Activated CD8-positive, alpha-beta T cell treated with anti-CD3 and anti-CD28 coated beads for 36 hours (primary cell): ENCODE measurements at regions not wholly inside any gene's neighbourhood (a gene's known extent, or its start where the extent isn't known, plus 50 kb on each side); places are given as distances from the start of the nearest gene placed in this dataset.

ENCODE experiments used
- ATAC-seq: fragments of 200-7000 bp; cut with Tn5 transposase; one replicate; pipeline ENCODE4 v1.10.0; 2021; ENCODE audit warnings: mild to moderate bottlenecking, moderate library complexity
- CTCF ChIA-PET: fragments of 350-600 bp; sonication (Branson Sonifier 250); formaldehyde crosslinking; loops from one replicate; lab custom pipeline; 2021; ENCODE audit warnings: antibody characterized with exemption; lab: Charles Lee
- POLR2A ChIA-PET: fragments of 350-600 bp; sonication (Branson Sonifier 250); formaldehyde crosslinking; loops from one replicate; lab custom pipeline; 2021; ENCODE audit warnings: antibody characterized with exemption; lab: Charles Lee
- DNase-seq: peaks from one replicate; pipeline ENCODE4 v3.0.0-alpha.2; 2020
- H3K27ac Mint-ChIP-seq: one replicate; pipeline ENCODE4 v1.8.0; 2021; ENCODE audit warnings: mild to moderate bottlenecking, mixed read lengths
- H3K27me3 Mint-ChIP-seq: one replicate; pipeline ENCODE4 v1.8.0; 2021; ENCODE audit warnings: mixed read lengths
- H3K36me3 Mint-ChIP-seq: one replicate; pipeline ENCODE4 v1.8.0; 2021; ENCODE audit warnings: low read depth, mixed read lengths
- H3K4me1 Mint-ChIP-seq: one replicate; pipeline ENCODE4 v1.8.0; 2021; ENCODE audit warnings: low read depth, mixed read lengths
- H3K4me3 Mint-ChIP-seq: one replicate; pipeline ENCODE4 v1.8.0; 2021; ENCODE audit warnings: mild to moderate bottlenecking, moderate library complexity, mixed read lengths
- H3K9me3 Mint-ChIP-seq: one replicate; pipeline ENCODE4 v1.8.0; 2021; ENCODE audit warnings: mixed read lengths
- intact Hi-C: fragments of 100-400 bp; cut with micrococcal nuclease; formaldehyde crosslinking; loops from one replicate; pipeline ENCODE4 v1.10.0; 2022
- TF ChIP-seq, protein P1 (sequence below): fragments of 200-600 bp; IDR thresholded peaks from one replicate; pipeline ENCODE4 v1.8.0; 2022; ENCODE audit warnings: antibody characterized with exemption, mild to moderate bottlenecking

DNA sequence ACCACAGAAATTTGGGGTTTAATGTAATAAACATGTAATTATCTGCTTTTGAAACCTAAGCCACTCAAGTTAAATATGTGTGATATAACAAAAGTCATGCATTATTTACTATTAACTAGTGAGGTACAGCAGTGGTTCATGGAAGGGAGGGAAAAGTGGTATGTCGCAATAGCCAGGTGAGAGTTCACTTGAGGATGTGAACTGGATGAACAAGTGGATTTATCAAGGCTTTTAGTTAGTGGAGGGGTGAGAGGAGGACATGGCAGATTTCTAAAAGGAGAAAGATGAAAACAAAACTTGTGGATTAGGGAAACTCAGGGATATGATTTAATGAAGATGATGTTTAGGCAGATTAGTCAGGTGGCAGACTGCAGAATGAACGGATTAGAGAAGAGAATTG lies 141.3 kb upstream of the NFIB start:
- intact Hi-C loops, result no loop called here
- H3K4me1 Mint-ChIP-seq, result no peaks in the 10 kb centered on the region
- CTCF ChIA-PET, result no interaction called here
- peaks cover 4% of the 10 kb centered on the region for H3K27me3 Mint-ChIP-seq
- ATAC-seq, result no peak
- DNase-seq, result no peak
- TF ChIP-seq, protein P1, sequence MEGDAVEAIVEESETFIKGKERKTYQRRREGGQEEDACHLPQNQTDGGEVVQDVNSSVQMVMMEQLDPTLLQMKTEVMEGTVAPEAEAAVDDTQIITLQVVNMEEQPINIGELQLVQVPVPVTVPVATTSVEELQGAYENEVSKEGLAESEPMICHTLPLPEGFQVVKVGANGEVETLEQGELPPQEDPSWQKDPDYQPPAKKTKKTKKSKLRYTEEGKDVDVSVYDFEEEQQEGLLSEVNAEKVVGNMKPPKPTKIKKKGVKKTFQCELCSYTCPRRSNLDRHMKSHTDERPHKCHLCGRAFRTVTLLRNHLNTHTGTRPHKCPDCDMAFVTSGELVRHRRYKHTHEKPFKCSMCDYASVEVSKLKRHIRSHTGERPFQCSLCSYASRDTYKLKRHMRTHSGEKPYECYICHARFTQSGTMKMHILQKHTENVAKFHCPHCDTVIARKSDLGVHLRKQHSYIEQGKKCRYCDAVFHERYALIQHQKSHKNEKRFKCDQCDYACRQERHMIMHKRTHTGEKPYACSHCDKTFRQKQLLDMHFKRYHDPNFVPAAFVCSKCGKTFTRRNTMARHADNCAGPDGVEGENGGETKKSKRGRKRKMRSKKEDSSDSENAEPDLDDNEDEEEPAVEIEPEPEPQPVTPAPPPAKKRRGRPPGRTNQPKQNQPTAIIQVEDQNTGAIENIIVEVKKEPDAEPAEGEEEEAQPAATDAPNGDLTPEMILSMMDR, result no peak
- no peak overlapping the region for H3K4me3 Mint-ChIP-seq
- no peaks in the 10 kb centered on the region for H3K9me3 Mint-ChIP-seq
- no peaks in the 10 kb centered on the region for H3K36me3 Mint-ChIP-seq
- H3K27ac Mint-ChIP-seq, result no peak overlapping the region
- POLR2A ChIA-PET, result no interaction called here

DNA sequence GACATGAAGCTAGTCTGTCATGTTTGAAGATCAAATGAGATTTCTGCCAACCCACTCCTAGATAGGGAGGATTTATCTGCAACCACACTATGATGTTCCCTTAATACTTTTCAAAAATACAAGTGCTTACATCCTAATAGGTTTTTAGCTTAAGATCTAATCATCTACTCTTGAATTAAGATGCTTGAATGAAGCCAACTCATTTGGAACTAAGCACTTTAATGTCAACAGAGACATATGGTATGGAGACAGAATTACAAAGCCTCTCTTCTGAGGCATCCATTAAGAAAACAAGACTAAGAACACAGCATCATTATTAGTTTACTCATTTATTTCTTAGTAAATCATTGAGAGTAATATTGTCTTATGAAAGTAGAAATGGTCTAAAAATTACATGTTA lies 139.3 kb upstream of the NFIB start:
- no peaks in the 10 kb centered on the region for H3K9me3 Mint-ChIP-seq
- no peaks in the 10 kb centered on the region for H3K4me1 Mint-ChIP-seq
- H3K4me3 Mint-ChIP-seq, result no peak overlapping the region
- H3K27ac Mint-ChIP-seq, result no peak overlapping the region
- POLR2A ChIA-PET, result no interaction called here
- CTCF ChIA-PET, result no interaction called here
- TF ChIP-seq, protein P1, result no peak
- H3K36me3 Mint-ChIP-seq, result no peaks in the 10 kb centered on the region
- peaks cover 6% of the 10 kb centered on the region for H3K27me3 Mint-ChIP-seq
- no peak for ATAC-seq
- DNase-seq, result no peak
- intact Hi-C loops, result no loop called here

DNA sequence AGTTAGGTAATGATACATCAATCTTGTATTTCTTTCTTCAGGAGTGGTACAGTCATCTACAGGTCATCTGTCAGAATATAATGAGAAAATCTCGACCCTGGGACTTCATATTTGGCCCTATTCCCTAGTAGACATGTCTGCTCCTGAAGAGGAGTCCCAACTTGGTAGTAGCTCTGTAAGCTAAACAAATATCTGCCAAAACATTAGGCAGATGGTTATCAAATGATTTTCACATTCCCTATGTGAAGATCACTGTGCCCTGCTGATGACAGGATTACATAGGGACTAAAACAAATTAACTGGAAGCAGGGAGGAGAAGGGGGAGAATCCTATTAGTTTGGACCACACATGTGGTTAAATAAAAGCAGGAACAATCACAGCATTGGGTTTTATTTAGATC lies 138.6 kb upstream of the NFIB start:
- CTCF ChIA-PET, result no interaction called here
- intact Hi-C loops, result no loop called here
- no peak overlapping the region for H3K27ac Mint-ChIP-seq
- H3K9me3 Mint-ChIP-seq, result no peaks in the 10 kb centered on the region
- POLR2A ChIA-PET, result no interaction called here
- no peaks in the 10 kb centered on the region for H3K36me3 Mint-ChIP-seq
- H3K4me3 Mint-ChIP-seq, result no peak overlapping the region
- H3K4me1 Mint-ChIP-seq, result no peaks in the 10 kb centered on the region
- ATAC-seq (no peak), DNase-seq (no peak)
- peaks cover 6% of the 10 kb centered on the region for H3K27me3 Mint-ChIP-seq
- TF ChIP-seq, protein P1, result no peak

DNA sequence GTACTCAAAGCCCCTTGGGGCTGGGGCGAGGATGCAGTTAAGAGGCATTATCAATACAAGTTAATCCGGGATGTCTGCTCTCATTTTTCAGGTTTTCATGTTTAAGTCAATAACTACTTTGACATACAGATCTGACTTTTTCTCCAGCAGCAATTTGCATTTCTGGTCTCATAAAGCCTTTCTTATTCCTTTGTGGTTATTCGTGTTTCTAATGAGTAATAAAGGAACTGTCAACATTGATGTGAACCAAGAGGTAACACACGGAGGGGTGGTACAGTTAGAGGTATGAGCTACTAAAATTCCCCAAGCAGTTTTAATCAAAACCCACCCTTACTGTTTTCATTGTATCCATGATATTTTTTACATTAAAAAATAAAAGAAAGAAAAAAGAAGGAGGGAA lies 138.0 kb upstream of the NFIB start:
- no peak for ATAC-seq
- no peak for DNase-seq
- intact Hi-C loops, result no loop called here
- no peaks in the 10 kb centered on the region for H3K9me3 Mint-ChIP-seq
- no peaks in the 10 kb centered on the region for H3K4me1 Mint-ChIP-seq
- H3K36me3 Mint-ChIP-seq, result no peaks in the 10 kb centered on the region
- peaks cover 7% of the 10 kb centered on the region for H3K27me3 Mint-ChIP-seq
- ChIA-PET CTCF (no interaction called here), POLR2A (no interaction called here)
- TF ChIP-seq, protein P1, result no peak
- H3K27ac Mint-ChIP-seq, result no peak overlapping the region
- no peak overlapping the region for H3K4me3 Mint-ChIP-seq

DNA sequence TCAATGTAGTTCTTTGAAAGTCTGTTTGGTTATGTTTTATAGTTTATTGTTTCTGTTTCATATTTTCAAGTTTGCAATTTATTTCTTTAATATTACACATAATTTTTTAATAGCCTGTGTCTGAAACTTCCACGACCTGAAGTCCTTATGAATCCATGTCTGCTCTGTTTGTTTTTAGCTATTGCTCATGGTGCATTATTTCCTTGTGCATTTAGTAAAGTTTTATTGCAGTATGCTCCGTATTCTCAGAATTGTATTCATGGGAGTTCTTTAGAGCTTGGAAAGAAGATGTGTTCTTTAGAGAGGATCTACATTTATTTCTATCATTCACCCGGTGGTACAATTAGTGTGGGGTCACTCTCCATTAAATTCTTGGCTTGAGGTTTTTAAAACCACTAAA lies 133.2 kb upstream of the NFIB start:
- H3K9me3 Mint-ChIP-seq, result no peaks in the 10 kb centered on the region
- H3K27ac Mint-ChIP-seq, result no peak overlapping the region
- TF ChIP-seq, protein P1, result no peak
- CTCF ChIA-PET, result no interaction called here
- intact Hi-C loops, result no loop called here
- DNase-seq (no peak), ATAC-seq (no peak)
- POLR2A ChIA-PET, result no interaction called here
- H3K36me3 Mint-ChIP-seq, result no peaks in the 10 kb centered on the region
- H3K27me3 Mint-ChIP-seq, result peaks cover 3% of the 10 kb centered on the region
- no peaks in the 10 kb centered on the region for H3K4me1 Mint-ChIP-seq
- no peak overlapping the region for H3K4me3 Mint-ChIP-seq
